MCF 10A (cell line): ENCODE measurements at regions not wholly inside any gene's neighbourhood (a gene's known extent, or its start where the extent isn't known, plus 50 kb on each side); places are given as distances from the start of the nearest gene placed in this dataset.

Experiments
- BruUV-seq: library from RNA; stranded (reverse); fragments of 400-500 nt; replicated peaks from 2 replicates; lab custom pipeline; 2021; lab: Mats Ljungman, UMichigan
- CTCF ChIA-PET: fragments of 300-600 bp; sonication (Branson Sonifier 250); formaldehyde crosslinking; extraction: SDS; loops from one replicate; lab custom pipeline; 2021; ENCODE audit warnings: antibody characterized with exemption, inconsistent platforms; lab: Yijun Ruan, JAX
- POLR2A ChIA-PET: fragments of 300-600, 350-650 bp; sonication (Branson Sonifier 250); formaldehyde crosslinking; extraction: SDS; loops from one replicate; lab custom pipeline; 2020; ENCODE audit warnings: antibody characterized with exemption, inconsistent platforms; lab: Yijun Ruan, JAX
- DNase-seq: peaks from one replicate; pipeline ENCODE4 v3.0.0-alpha.2; 2018; ENCODE audit not compliant: unreplicated experiment
- H3K27ac Mint-ChIP-seq: one replicate; pipeline ENCODE4 v1.8.0; 2022; ENCODE audit warnings: mild to moderate bottlenecking, low read depth, mixed read lengths; ENCODE audit not compliant: unreplicated experiment
- H3K27me3 Mint-ChIP-seq: one replicate; pipeline ENCODE4 v1.8.0; 2022; ENCODE audit warnings: mixed read lengths; ENCODE audit not compliant: insufficient read depth, unreplicated experiment
- H3K36me3 Mint-ChIP-seq: one replicate; pipeline ENCODE4 v1.8.0; 2022; ENCODE audit warnings: mild to moderate bottlenecking, moderate library complexity, mixed read lengths; ENCODE audit not compliant: insufficient read depth, unreplicated experiment
- H3K4me1 Mint-ChIP-seq: one replicate; pipeline ENCODE4 v1.8.0; 2022; ENCODE audit warnings: mixed read lengths; ENCODE audit not compliant: insufficient read depth, unreplicated experiment
- H3K4me3 Mint-ChIP-seq: one replicate; pipeline ENCODE4 v1.8.0; 2022; ENCODE audit warnings: mild to moderate bottlenecking, moderate library complexity, mixed read lengths; ENCODE audit not compliant: unreplicated experiment
- H3K9me3 Mint-ChIP-seq: one replicate; pipeline ENCODE4 v1.8.0; 2022; ENCODE audit warnings: mixed read lengths; ENCODE audit not compliant: unreplicated experiment
- intact Hi-C: fragments of 100-400 bp; cut with micrococcal nuclease; formaldehyde crosslinking; loops from 2 replicates; pipeline ENCODE4 v1.14.1; 2022
- TF ChIP-seq, protein P1 (sequence below): fragments of 200-600 bp; IDR thresholded peaks from one replicate; pipeline ENCODE4 v1.8.0; 2022; ENCODE audit warnings: antibody characterized with exemption, mild to moderate bottlenecking; ENCODE audit not compliant: unreplicated experiment

DNA sequence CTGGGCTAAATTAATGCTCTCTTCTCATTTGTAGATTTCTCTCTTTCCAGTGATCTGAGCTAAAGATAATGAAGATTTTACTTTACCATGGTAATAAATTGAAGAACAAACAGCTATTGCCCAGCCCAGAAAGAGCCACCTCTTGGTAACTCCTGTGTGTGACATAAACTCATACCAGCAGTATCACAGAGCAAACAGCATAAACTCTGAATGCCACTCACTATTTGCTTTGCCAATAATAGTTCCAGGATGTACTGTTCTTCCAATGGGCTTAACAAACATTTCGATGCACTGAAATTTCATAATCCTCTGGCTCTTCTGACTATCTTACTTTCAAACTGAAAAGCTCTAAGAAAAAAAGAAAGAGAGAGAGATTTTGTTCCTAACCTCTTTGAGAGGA is 69.8 kb upstream of the RASEF start:
- intact Hi-C loops: no loop called here
- TF ChIP-seq, protein P1, sequence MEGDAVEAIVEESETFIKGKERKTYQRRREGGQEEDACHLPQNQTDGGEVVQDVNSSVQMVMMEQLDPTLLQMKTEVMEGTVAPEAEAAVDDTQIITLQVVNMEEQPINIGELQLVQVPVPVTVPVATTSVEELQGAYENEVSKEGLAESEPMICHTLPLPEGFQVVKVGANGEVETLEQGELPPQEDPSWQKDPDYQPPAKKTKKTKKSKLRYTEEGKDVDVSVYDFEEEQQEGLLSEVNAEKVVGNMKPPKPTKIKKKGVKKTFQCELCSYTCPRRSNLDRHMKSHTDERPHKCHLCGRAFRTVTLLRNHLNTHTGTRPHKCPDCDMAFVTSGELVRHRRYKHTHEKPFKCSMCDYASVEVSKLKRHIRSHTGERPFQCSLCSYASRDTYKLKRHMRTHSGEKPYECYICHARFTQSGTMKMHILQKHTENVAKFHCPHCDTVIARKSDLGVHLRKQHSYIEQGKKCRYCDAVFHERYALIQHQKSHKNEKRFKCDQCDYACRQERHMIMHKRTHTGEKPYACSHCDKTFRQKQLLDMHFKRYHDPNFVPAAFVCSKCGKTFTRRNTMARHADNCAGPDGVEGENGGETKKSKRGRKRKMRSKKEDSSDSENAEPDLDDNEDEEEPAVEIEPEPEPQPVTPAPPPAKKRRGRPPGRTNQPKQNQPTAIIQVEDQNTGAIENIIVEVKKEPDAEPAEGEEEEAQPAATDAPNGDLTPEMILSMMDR: no peak
- Mint-ChIP-seq H3K36me3 (no peaks in the 10 kb centered on the region), H3K4me1 (peaks cover 20% of the 10 kb centered on the region), H3K4me3 (no peak overlapping the region), H3K9me3 (no peaks in the 10 kb centered on the region), H3K27ac (peak overlapping the region; percentile 12), H3K27me3 (no peaks in the 10 kb centered on the region)
- DNase-seq: no peak
- POLR2A ChIA-PET: interaction anchor here (0.6 to 2.2 kb wide), 4 partner anchors 34 to 1381 kb away, joined by 3 to 4 read pairs (median 3); no protein-coding TSS in a partner anchor
- BruUV-seq: no TSS peak
- CTCF ChIA-PET: interaction anchor here (0.6 kb wide), 1 partner anchor 524 kb away, joined by 3 read pairs; no protein-coding TSS in a partner anchor

DNA sequence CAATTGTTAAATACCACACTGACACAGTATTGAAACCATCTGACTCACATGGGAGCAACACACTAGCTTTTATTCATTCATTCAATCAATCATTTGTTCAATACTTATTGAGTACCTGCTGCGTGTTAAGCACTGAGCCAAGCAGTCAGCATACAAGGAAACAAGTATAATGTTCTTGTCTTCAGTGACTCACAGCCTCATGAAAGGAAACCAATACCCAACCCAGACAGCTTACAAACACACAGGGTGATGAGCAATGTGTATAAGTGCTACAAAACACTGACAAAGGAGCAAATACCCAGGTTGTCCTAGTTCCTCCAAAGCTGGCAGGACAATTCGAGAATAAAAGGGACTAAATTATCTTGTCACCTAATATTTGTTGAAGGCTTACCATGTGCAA is 67.6 kb upstream of the RASEF start:
- Mint-ChIP-seq H3K27me3 (no peaks in the 10 kb centered on the region), H3K4me1 (peaks cover 20% of the 10 kb centered on the region), H3K36me3 (no peaks in the 10 kb centered on the region), H3K27ac (peak overlapping the region; percentile 33), H3K4me3 (no peak overlapping the region), H3K9me3 (peaks cover 7% of the 10 kb centered on the region)
- no TSS peak for BruUV-seq
- CTCF ChIA-PET: interaction anchor here (1.0 to 1.9 kb wide), 3 partner anchors 13 to 66 kb away, joined by 4 read pairs; no protein-coding TSS in a partner anchor
- intact Hi-C loops: no loop called here
- TF ChIP-seq, protein P1: no peak
- peak; percentile 44 for DNase-seq
- POLR2A ChIA-PET: interaction anchor here (0.9 to 2.5 kb wide), 7 partner anchors 10 to 70 kb away, joined by 3 to 5 read pairs (median 3); partner anchors contain the start of gene RASEF

DNA sequence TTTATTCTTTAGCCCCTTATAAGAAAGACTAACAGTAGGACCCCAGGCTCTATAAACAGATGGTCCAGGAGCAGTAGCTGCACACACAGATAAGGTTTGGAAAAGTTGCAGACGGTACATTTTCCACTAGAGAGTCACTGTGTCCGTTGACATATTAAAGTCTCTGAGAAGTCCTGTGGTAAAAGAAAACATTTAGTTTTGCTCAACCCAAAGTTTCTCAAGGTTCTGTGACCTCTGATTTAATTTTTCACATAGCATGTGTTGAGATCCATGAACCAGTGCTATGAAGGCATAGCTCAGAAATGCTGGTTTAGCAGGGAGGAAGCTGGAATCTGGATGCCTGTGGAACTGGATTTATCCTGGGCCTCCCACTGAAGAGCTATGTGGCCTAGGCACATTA is 62.7 kb upstream of the RASEF start:
- TF ChIP-seq, protein P1: no peak
- H3K4me1 Mint-ChIP-seq: peaks cover 9% of the 10 kb centered on the region
- no peak overlapping the region for H3K4me3 Mint-ChIP-seq
- H3K9me3 Mint-ChIP-seq: peaks cover 7% of the 10 kb centered on the region
- H3K27me3 Mint-ChIP-seq: no peaks in the 10 kb centered on the region
- intact Hi-C loops: no loop called here
- POLR2A ChIA-PET: no interaction called here
- peaks cover 6% of the 10 kb centered on the region for H3K36me3 Mint-ChIP-seq
- CTCF ChIA-PET: interaction anchor here (0.6 kb wide), 2 partner anchors 8 to 36 kb away, joined by 3 to 4 read pairs; no protein-coding TSS in a partner anchor
- BruUV-seq: no TSS peak
- DNase-seq: no peak
- H3K27ac Mint-ChIP-seq: no peak overlapping the region

DNA sequence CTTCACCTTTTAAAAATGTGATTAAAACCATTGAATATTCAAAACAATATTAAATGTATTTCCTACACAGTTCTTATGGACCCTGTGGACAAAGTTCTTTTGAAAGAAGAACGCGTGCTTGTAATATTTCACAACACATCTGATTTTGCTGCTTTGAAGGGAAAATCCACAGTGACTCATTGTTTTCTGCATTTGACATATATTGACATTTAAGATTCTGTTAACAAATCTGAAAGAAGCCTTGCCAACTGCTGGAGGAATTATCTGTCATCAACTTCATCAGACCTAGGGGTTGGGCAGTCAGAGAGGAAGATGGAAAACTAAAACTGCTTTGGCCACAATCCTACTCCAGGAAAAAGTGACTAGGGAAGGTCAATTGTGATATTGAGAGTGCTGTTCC is 56.9 kb upstream of the RASEF start:
- Mint-ChIP-seq H3K36me3 (peaks cover 6% of the 10 kb centered on the region), H3K27ac (peak overlapping the region; percentile 5), H3K9me3 (peaks cover 3% of the 10 kb centered on the region), H3K27me3 (no peaks in the 10 kb centered on the region), H3K4me1 (peaks cover 11% of the 10 kb centered on the region), H3K4me3 (no peak overlapping the region)
- intact Hi-C loops: no loop called here
- TF ChIP-seq, protein P1: no peak
- DNase-seq: peak; percentile 57
- BruUV-seq: no TSS peak
- POLR2A ChIA-PET: interaction anchor here (0.6 to 1.5 kb wide), 3 partner anchors 46 to 1431 kb away, joined by 3 to 4 read pairs (median 3); no protein-coding TSS in a partner anchor
- CTCF ChIA-PET: interaction anchor here (0.6 kb wide), 2 partner anchors 19 to 53 kb away, joined by 3 to 6 read pairs; no protein-coding TSS in a partner anchor
